ENCODE measurements at regions not wholly inside any gene's neighbourhood (a gene's known extent, or its start where the extent isn't known, plus 50 kb on each side); places are given as distances from the start of the nearest gene placed in this dataset.

GRCh38 chr4:16377887-16378286 lies 151.6 kb upstream of the TAPT1 start:
- TF ChIP-seq FOXM1 (IDR thresholded peaks at IDR 0.05; ENCODE audit: borderline replicate concordance) (no peak), NFRKB (IDR thresholded peaks at IDR 0.05) (no peak), ZNF384 (IDR thresholded peaks at IDR 0.05) (no peak), BHLHE40 (IDR thresholded peaks at IDR 0.05; ENCODE audit: borderline replicate concordance) (no peak), SUZ12 (IDR thresholded peaks at IDR 0.05) (no peak), ARNT (IDR thresholded peaks at IDR 0.05) (no peak), TARDBP (IDR thresholded peaks at IDR 0.05) (no peak), SP1 (IDR thresholded peaks at IDR 0.05) (no peak), CTBP1 (IDR thresholded peaks at IDR 0.05; ENCODE audit: borderline replicate concordance) (no peak), PKNOX1 (IDR thresholded peaks at IDR 0.05) (no peak), FOXK2 (IDR thresholded peaks at IDR 0.05) (no peak), HDGF (IDR thresholded peaks at IDR 0.05; ENCODE audit: borderline replicate concordance) (no peak), FOXA1 (IDR thresholded peaks at IDR 0.05) (no peak)
